ENCODE measurements at regions not wholly inside any gene's neighbourhood (a gene's known extent, or its start where the extent isn't known, plus 50 kb on each side); places are given as distances from the start of the nearest gene placed in this dataset.

- TF ChIP-seq EGR1 (conservative IDR thresholded peaks at IDR 0.05), result no peak
- TF ChIP-seq CTBP1 (IDR thresholded peaks at IDR 0.05; ENCODE audit: borderline replicate concordance), result no peak
- TF ChIP-seq ARID2 (IDR thresholded peaks at IDR 0.05), result no peak
- no peak for TF ChIP-seq RFX5 (IDR thresholded peaks at IDR 0.05; ENCODE audit: low read depth, low read length)
- TF ChIP-seq NCOA6 (IDR thresholded peaks at IDR 0.05), result no peak
- no peak for TF ChIP-seq PRPF4 (IDR thresholded peaks at IDR 0.05; ENCODE audit: insufficient read depth, low read depth, low read length, poor library complexity, severe bottlenecking)
- TF ChIP-seq RERE (CRISPR knock-in tag; IDR thresholded peaks at IDR 0.05; ENCODE audit: borderline replicate concordance), result no peak
- TF ChIP-seq YY1 (IDR thresholded peaks at IDR 0.05; ENCODE audit: borderline replicate concordance in 1 of 3, control insufficient read depth in 1 of 3, extremely low read depth in 1 of 3, insufficient read depth in 3 of 3, insufficient read length in 1 of 3, insufficient replicate concordance in 2 of 3, low read depth in 1 of 3, low read length in 2 of 3), result no peak
- TF ChIP-seq SMARCC2 (IDR thresholded peaks at IDR 0.05; ENCODE audit: low read depth), result no peak
- TF ChIP-seq MED1 (CRISPR knock-in tag; IDR thresholded peaks at IDR 0.05; ENCODE audit: borderline replicate concordance), result no peak
- TF ChIP-seq ZNF764 (CRISPR knock-in tag; IDR thresholded peaks at IDR 0.05; ENCODE audit: low read depth), result no peak
- TF ChIP-seq TRIM25 (IDR thresholded peaks at IDR 0.05; ENCODE audit: borderline replicate concordance), result no peak
Observed at GRCh38 chr6:141041596-141042087, 1091.1 kb upstream of the GJE1 start.

Measured in K562 (cell line).